BE2C (cell line): ENCODE measurements at regions not wholly inside any gene's neighbourhood (a gene's known extent, or its start where the extent isn't known, plus 50 kb on each side); places are given as distances from the start of the nearest gene placed in this dataset.

Experiments
- DNase-seq: peaks from one replicate; pipeline ENCODE4 v3.0.0-alpha.2; 2020
- H3K27me3 ChIP-seq: fragments of 250-450 bp; sonication (Bioruptor Pico); 2 replicates; pipeline ENCODE4 v1.5.1; 2020; ENCODE audit warnings: mild to moderate bottlenecking
- H3K36me3 ChIP-seq: fragments of 250-450 bp; sonication (Bioruptor Pico); 2 replicates; pipeline ENCODE4 v1.5.1; 2020; ENCODE audit warnings: mild to moderate bottlenecking
- H3K4me1 ChIP-seq: fragments of 250-450 bp; sonication (Bioruptor Pico); 2 replicates; pipeline ENCODE4 v1.5.1; 2020
- H3K4me3 ChIP-seq: 2 replicates; pipeline ENCODE4 v1.5.1; 2011; ENCODE audit warnings: low read depth, low read length
- H3K9me3 ChIP-seq: fragments of 250-450 bp; sonication (Bioruptor Pico); 2 replicates; pipeline ENCODE4 v1.5.1; 2020
- CTCF ChIP-seq: IDR thresholded peaks from 2 replicates; pipeline ENCODE4 v1.5.1; 2012; ENCODE audit warnings: mild to moderate bottlenecking, low read depth, low read length

GRCh38 chr12:60394665-60395064 lies 798.8 kb downstream of the SLC16A7 start:
- no peaks in the 10 kb centered on the region for H3K27me3 ChIP-seq
- H3K36me3 ChIP-seq = no peaks in the 10 kb centered on the region
- H3K4me3 ChIP-seq = no peak overlapping the region
- TF ChIP-seq CTCF = no peak
- no peak for DNase-seq
- H3K9me3 ChIP-seq = no peaks in the 10 kb centered on the region
- H3K4me1 ChIP-seq = no peaks in the 10 kb centered on the region

GRCh38 chr12:60398547-60398946 lies 802.7 kb downstream of the SLC16A7 start:
- H3K4me3 ChIP-seq = no peak overlapping the region
- DNase-seq = no peak
- no peaks in the 10 kb centered on the region for H3K36me3 ChIP-seq
- TF ChIP-seq CTCF = no peak
- no peaks in the 10 kb centered on the region for H3K4me1 ChIP-seq
- no peaks in the 10 kb centered on the region for H3K9me3 ChIP-seq
- no peaks in the 10 kb centered on the region for H3K27me3 ChIP-seq

- no peaks in the 10 kb centered on the region for H3K9me3 ChIP-seq
- H3K36me3 ChIP-seq = no peaks in the 10 kb centered on the region
- H3K27me3 ChIP-seq = no peaks in the 10 kb centered on the region
- no peaks in the 10 kb centered on the region for H3K4me1 ChIP-seq
- H3K4me3 ChIP-seq = no peak overlapping the region
- no peak for TF ChIP-seq CTCF
- DNase-seq = no peak
Measured at GRCh38 chr12:60399064-60399463, 803.2 kb downstream of the SLC16A7 start.

- no peak for TF ChIP-seq CTCF
- Histone ChIP-seq H3K4me1 (no peaks in the 10 kb centered on the region), H3K4me3 (no peak overlapping the region), H3K9me3 (no peaks in the 10 kb centered on the region), H3K36me3 (no peaks in the 10 kb centered on the region), H3K27me3 (no peaks in the 10 kb centered on the region)
- DNase-seq = no peak
Measured at GRCh38 chr12:60402996-60403395, 807.2 kb downstream of the SLC16A7 start.

GRCh38 chr12:60415351-60415750 lies 819.5 kb downstream of the SLC16A7 start:
- no peak for TF ChIP-seq CTCF
- no peak for DNase-seq
- H3K4me1 ChIP-seq = no peaks in the 10 kb centered on the region
- no peaks in the 10 kb centered on the region for H3K36me3 ChIP-seq
- H3K4me3 ChIP-seq = no peak overlapping the region
- H3K27me3 ChIP-seq = no peaks in the 10 kb centered on the region
- H3K9me3 ChIP-seq = no peaks in the 10 kb centered on the region

GRCh38 chr12:60419986-60420385 lies 824.2 kb downstream of the SLC16A7 start:
- H3K27me3 ChIP-seq = no peaks in the 10 kb centered on the region
- no peaks in the 10 kb centered on the region for H3K4me1 ChIP-seq
- DNase-seq = no peak
- H3K9me3 ChIP-seq = no peaks in the 10 kb centered on the region
- TF ChIP-seq CTCF = no peak
- H3K36me3 ChIP-seq = no peaks in the 10 kb centered on the region
- no peak overlapping the region for H3K4me3 ChIP-seq
